Fibroblast of mammary gland (primary cell): ENCODE measurements at regions not wholly inside any gene's neighbourhood (a gene's known extent, or its start where the extent isn't known, plus 50 kb on each side); places are given as distances from the start of the nearest gene placed in this dataset.

ENCODE experiments used
- DNase-seq: peaks from one replicate; pipeline ENCODE4 v3.0.0-alpha.2; 2010; ENCODE audit warnings: low read depth
- H3K4me3 ChIP-seq: 2 replicates; pipeline ENCODE4 v1.5.1; 2011; ENCODE audit warnings: low read depth, mild to moderate bottlenecking, low read length, moderate library complexity; ENCODE audit not compliant: control insufficient read depth
- CTCF ChIP-seq: conservative IDR thresholded peaks from 2 replicates; pipeline ENCODE4 v1.5.1; 2011; ENCODE audit warnings: low read depth, low read length, inconsistent platforms; ENCODE audit not compliant: control insufficient read depth, insufficient read depth

DNA sequence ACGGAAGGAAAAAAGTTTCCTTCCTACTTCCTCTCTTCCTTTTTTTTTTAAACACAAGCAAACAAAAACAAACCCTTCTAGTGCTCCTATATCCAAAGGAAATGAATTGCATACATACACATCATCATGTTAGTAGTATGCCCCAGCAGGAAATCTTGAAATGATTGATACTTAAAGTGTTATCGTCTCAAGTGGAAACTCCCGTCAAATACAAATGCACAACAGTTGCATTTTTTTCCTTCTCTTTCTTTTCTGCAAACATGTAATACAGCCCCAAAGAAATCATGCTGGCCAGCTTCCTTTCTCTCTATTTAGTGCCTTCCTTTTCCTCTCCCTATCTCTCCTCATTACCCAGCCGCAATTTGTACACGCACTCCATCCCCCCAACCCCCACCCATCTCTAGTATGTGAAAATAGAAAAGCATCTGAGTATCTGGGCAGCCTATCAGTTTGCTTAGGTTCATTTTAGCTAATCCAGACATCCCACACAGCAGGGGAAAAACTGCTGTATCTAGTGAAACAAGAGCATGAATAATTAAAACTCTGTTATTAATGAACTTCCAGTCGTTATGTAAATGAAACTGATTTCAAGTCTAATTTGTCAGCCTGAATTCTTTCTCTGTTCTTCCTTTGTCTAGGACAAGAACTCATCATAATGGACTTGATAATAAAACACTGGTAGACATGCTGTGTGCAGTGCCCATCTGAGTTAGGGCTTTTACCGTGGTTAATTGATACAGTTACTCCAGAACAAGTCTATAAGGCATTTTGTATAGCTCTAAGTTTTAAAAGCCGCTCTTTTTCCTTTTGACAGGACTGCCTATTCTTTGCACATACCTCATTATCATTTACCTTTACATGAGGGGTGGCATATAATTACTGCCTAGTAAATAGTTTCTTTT is 336.5 kb upstream of the ADGRL2 start:
- TF ChIP-seq CTCF: no peak
- H3K4me3 ChIP-seq: no peak overlapping the region

GRCh38 chr1:81459043-81459442 is 341.7 kb upstream of the ADGRL2 start:
- H3K4me3 ChIP-seq: no peak overlapping the region
- DNase-seq: no peak
- TF ChIP-seq CTCF: no peak

More for the DNA sequence above, 336.5 kb upstream of the ADGRL2 start:
- no peak for DNase-seq

DNA sequence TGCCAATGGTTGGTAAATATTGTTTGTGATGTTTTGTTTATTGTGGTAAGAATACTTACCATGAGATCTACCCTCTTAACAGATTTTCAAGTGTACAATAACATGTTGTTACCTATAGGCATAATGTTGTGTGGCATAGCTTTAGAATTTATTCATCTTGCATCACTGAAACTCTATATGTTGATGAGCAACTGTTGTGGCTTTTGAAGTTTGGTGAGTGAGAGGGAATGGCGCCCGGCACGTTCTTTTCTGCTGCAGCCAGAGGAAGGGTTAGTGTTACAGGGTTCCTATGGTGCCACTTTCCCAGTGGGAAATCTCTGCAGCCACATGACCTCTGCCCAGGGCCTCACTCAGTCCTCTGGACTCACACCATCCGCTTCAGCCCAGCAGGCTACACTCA is 342.5 kb upstream of the ADGRL2 start:
- no peak overlapping the region for H3K4me3 ChIP-seq
- no peak for TF ChIP-seq CTCF
- no peak for DNase-seq

DNA sequence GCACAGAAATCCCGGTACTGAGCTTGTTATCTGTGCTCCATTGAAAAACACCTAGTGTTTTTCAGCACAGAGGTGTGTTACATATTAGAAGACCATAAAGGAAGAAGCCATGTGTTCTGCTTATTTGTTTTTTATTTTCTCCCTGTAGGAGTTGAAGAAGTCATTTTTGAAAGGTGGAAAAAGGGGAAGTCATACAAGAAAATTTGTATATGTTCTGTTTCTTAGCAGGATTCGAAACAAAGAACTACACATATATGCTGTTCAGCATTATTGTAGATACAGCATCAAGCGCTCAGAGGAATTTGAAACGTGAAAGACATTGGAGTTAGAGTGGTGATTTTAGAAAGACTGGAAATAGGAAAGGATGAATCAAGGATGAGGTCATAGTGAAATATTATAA is 345.3 kb upstream of the ADGRL2 start:
- no peak for DNase-seq
- H3K4me3 ChIP-seq: no peak overlapping the region

DNA sequence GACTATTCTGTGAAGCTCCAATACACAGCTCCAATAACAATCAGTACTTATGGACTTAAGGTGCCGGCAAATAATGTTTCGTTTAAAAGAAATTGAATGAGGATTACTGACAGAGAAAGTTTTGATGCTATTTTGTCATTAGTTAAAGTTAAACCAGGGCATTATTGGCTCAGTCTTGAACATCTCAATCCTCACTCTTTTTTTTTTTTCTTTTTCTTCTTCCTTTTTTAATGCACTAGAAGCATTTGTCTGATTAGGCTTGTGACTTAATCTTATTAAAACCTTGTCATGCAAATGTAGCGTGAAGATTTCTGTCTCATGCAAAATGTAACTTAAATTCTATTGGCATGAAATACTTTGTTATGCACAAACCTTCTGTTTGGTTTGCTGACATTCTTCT is 346.8 kb upstream of the ADGRL2 start:
- no peak for TF ChIP-seq CTCF
- H3K4me3 ChIP-seq: no peak overlapping the region
- DNase-seq: no peak

More for the DNA sequence above, 345.3 kb upstream of the ADGRL2 start:
- TF ChIP-seq CTCF: no peak

- H3K4me3 ChIP-seq: no peak overlapping the region
- no peak for TF ChIP-seq CTCF
- DNase-seq: no peak
Observed at GRCh38 chr1:81453367-81453703, 347.4 kb upstream of the ADGRL2 start.
